SHP77 (cell line): ENCODE measurements at regions not wholly inside any gene's neighbourhood (a gene's known extent, or its start where the extent isn't known, plus 50 kb on each side); places are given as distances from the start of the nearest gene placed in this dataset.
"Not testable (repeated sequence)": the region's sequence is repeated elsewhere in the genome, so short reads cannot be mapped to it uniquely, and the experiment has no call there.

Experiments
- DNase-seq, 2 experiments: peaks; one replicate each; lab custom pipeline; 2025; lab: John Stamatoyannopoulos, UW

- DNase-seq = not testable (repeated sequence)
Observed at GRCh38 chr1:220412382-220412781, 115.6 kb upstream of the MARK1 start.

GRCh38 chr1:220410611-220411010, 117.3 kb upstream of the MARK1 start:
- DNase-seq = no peak

GRCh38 chr1:220409771-220410595, 118.0 kb upstream of the MARK1 start:
- DNase-seq = no peak

GRCh38 chr1:220407191-220407590, 120.7 kb upstream of the MARK1 start:
- DNase-seq = no peak

- no peak for DNase-seq
Observed at GRCh38 chr1:220398238-220398637, 126.0 kb upstream of the RAB3GAP2 start.

- no peak for DNase-seq
Observed at GRCh38 chr1:220391491-220391890, 119.2 kb upstream of the RAB3GAP2 start.

GRCh38 chr1:220389634-220390033, 117.4 kb upstream of the RAB3GAP2 start:
- no peak for DNase-seq

GRCh38 chr1:220386494-220387195, 114.4 kb upstream of the RAB3GAP2 start:
- no peak for DNase-seq

GRCh38 chr1:220385158-220385557, 112.9 kb upstream of the RAB3GAP2 start:
- DNase-seq = no peak

GRCh38 chr1:220382994-220383393, 110.7 kb upstream of the RAB3GAP2 start:
- DNase-seq = no peak

GRCh38 chr1:220380885-220381284, 108.6 kb upstream of the RAB3GAP2 start:
- no peak for DNase-seq

GRCh38 chr1:220378571-220379302, 106.5 kb upstream of the RAB3GAP2 start:
- no peak for DNase-seq

- no peak for DNase-seq
Observed at GRCh38 chr1:220375715-220376114, 103.5 kb upstream of the RAB3GAP2 start.

GRCh38 chr1:220374449-220374848, 102.2 kb upstream of the RAB3GAP2 start:
- DNase-seq = no peak

GRCh38 chr1:220372451-220372850, 100.2 kb upstream of the RAB3GAP2 start:
- no peak for DNase-seq

- DNase-seq = no peak
Observed at GRCh38 chr1:220371324-220371723, 99.1 kb upstream of the RAB3GAP2 start.

- DNase-seq = peak; percentile 13 to 16
Observed at GRCh38 chr1:220370041-220370700, 97.9 kb upstream of the RAB3GAP2 start.

- no peak for DNase-seq
Observed at GRCh38 chr1:220369511-220369910, 97.3 kb upstream of the RAB3GAP2 start.

GRCh38 chr1:220368352-220369265, 96.4 kb upstream of the RAB3GAP2 start:
- no peak for DNase-seq

- DNase-seq = no peak
Observed at GRCh38 chr1:220367833-220368232, 95.6 kb upstream of the RAB3GAP2 start.

GRCh38 chr1:220366269-220366668, 94.0 kb upstream of the RAB3GAP2 start:
- DNase-seq = no peak
